Peyer's patch (tissue), 4 donors: ENCODE measurements at regions not wholly inside any gene's neighbourhood (a gene's known extent, or its start where the extent isn't known, plus 50 kb on each side); places are given as distances from the start of the nearest gene placed in this dataset.

Experiments used
- POLR2A ChIP-seq, 2 donors: fragments of 450-650 bp; IDR thresholded peaks; one replicate each; pipeline ENCODE4 v1.5.1; 2017; ENCODE audit warnings: antibody characterized with exemption in 2 of 2, mild to moderate bottlenecking in 2 of 2, moderate library complexity in 2 of 2
- TF ChIP-seq, protein P1 (sequence below), 6 experiments: fragments of 450-650 bp in 4 of 6; fragments of 200-600 bp in 2 of 6; sonication (generic) in 1 of 6; IDR thresholded peaks; one replicate each; pipeline ENCODE4 v1.5.1; 2017 to 2019; ENCODE audit warnings: antibody characterized with exemption in 6 of 6, mild to moderate bottlenecking in 3 of 6, moderate library complexity in 1 of 6

DNA sequence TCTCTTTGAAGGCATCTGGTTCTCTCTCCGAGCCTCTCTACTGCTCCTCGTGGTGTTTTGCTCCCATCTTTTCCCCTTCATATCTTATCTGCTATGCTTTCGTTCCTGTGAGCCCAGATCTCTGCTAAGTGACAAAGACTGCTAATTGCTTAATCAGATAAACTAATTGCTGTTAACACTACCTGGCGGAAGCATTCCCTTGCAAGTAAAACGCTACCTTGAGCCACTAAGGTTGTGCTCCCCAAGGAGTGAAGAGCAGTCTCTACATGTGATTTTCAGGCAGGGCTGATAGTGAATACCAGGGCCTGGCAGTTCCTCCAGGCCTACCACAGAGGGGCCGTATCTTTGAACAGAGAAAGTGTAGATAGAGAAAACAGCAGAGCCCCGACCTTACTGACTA is 244.0 kb upstream of the GATB start:
- TF ChIP-seq, protein P1, sequence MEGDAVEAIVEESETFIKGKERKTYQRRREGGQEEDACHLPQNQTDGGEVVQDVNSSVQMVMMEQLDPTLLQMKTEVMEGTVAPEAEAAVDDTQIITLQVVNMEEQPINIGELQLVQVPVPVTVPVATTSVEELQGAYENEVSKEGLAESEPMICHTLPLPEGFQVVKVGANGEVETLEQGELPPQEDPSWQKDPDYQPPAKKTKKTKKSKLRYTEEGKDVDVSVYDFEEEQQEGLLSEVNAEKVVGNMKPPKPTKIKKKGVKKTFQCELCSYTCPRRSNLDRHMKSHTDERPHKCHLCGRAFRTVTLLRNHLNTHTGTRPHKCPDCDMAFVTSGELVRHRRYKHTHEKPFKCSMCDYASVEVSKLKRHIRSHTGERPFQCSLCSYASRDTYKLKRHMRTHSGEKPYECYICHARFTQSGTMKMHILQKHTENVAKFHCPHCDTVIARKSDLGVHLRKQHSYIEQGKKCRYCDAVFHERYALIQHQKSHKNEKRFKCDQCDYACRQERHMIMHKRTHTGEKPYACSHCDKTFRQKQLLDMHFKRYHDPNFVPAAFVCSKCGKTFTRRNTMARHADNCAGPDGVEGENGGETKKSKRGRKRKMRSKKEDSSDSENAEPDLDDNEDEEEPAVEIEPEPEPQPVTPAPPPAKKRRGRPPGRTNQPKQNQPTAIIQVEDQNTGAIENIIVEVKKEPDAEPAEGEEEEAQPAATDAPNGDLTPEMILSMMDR (IDR thresholded peaks at IDR 0.05), result no peak
- no peak for TF ChIP-seq POLR2A (IDR thresholded peaks at IDR 0.05)
